GM12892 (cell line): ENCODE measurements at regions not wholly inside any gene's neighbourhood (a gene's known extent, or its start where the extent isn't known, plus 50 kb on each side); places are given as distances from the start of the nearest gene placed in this dataset.

ENCODE experiments used
- POLR2A ChIP-seq: IDR thresholded peaks from 2 replicates; pipeline ENCODE4 v1.6.1; 2011; ENCODE audit warnings: low read depth, low read length, control low read depth
- TAF1 ChIP-seq: IDR thresholded peaks from 2 replicates; pipeline ENCODE4 v1.6.1; 2011; ENCODE audit warnings: low read depth, mild to moderate bottlenecking, control low read depth, low read length, borderline replicate concordance

DNA sequence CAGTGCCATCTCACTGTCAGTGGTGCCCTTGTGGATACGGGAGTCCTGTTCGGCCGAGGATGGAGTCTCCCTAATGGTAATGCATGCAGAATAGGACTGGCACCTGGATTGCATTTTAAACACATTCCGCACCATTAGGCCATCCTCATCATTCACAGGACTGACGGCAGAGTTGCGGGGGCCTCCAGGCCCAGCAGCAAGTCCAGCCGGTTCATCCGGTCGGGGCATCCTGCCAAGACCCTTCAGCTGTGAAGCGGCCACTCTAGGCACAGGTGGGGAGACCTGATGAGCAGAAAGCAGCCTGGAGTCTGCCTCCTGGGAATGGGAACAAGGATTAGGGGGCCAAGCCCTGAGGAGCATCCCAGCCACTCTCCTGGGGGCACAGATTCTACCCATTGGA, 90.3 kb upstream of the XYLT1 start:
- TF ChIP-seq POLR2A (no peak), TAF1 (no peak)
